ENCODE measurements at regions not wholly inside any gene's neighbourhood (a gene's known extent, or its start where the extent isn't known, plus 50 kb on each side); places are given as distances from the start of the nearest gene placed in this dataset.

- DNase-seq (ENCODE audit: extremely low read depth in 1 of 2, low read depth in 1 of 2), result no peak
These were observed 301.0 kb downstream of the DOCK8 start for GRCh38 chr9:515665-516064.

- DNase-seq (ENCODE audit: extremely low read depth in 1 of 2, low read depth in 1 of 2), result no peak
These were observed 303.3 kb downstream of the DOCK8 start for GRCh38 chr9:517993-518392.

GRCh38 chr9:518540-518939 is 303.9 kb downstream of the DOCK8 start:
- DNase-seq (ENCODE audit: extremely low read depth in 1 of 2, low read depth in 1 of 2), result no peak

GRCh38 chr9:519579-519978 is 304.9 kb downstream of the DOCK8 start:
- no peak for DNase-seq (ENCODE audit: extremely low read depth in 1 of 2, low read depth in 1 of 2)

GRCh38 chr9:520302-520701 is 305.6 kb downstream of the DOCK8 start:
- no peak for DNase-seq (ENCODE audit: extremely low read depth in 1 of 2, low read depth in 1 of 2)

GRCh38 chr9:522190-522589 is 307.5 kb downstream of the DOCK8 start:
- no peak for DNase-seq (ENCODE audit: extremely low read depth in 1 of 2, low read depth in 1 of 2)

- DNase-seq (ENCODE audit: extremely low read depth in 1 of 2, low read depth in 1 of 2), result no peak
These were observed 308.0 kb downstream of the DOCK8 start for GRCh38 chr9:522658-523057.

- DNase-seq (ENCODE audit: extremely low read depth in 1 of 2, low read depth in 1 of 2), result no peak
These were observed 308.8 kb downstream of the DOCK8 start for GRCh38 chr9:523444-523843.

GRCh38 chr9:524008-524407 is 309.3 kb downstream of the DOCK8 start:
- DNase-seq (ENCODE audit: extremely low read depth in 1 of 2, low read depth in 1 of 2), result no peak

GRCh38 chr9:526904-527591 is 312.4 kb downstream of the DOCK8 start:
- no peak for DNase-seq (ENCODE audit: extremely low read depth in 1 of 2, low read depth in 1 of 2)

- no peak for DNase-seq (ENCODE audit: extremely low read depth in 1 of 2, low read depth in 1 of 2)
These were observed 311.8 kb upstream of the DMRT1 start for GRCh38 chr9:529731-530130.

- DNase-seq (ENCODE audit: extremely low read depth in 1 of 2, low read depth in 1 of 2), result no peak
These were observed 310.8 kb upstream of the DMRT1 start for GRCh38 chr9:530681-531080.

GRCh38 chr9:532707-533106 is 308.8 kb upstream of the DMRT1 start:
- no peak for DNase-seq (ENCODE audit: extremely low read depth in 1 of 2, low read depth in 1 of 2)

- DNase-seq (ENCODE audit: extremely low read depth in 1 of 2, low read depth in 1 of 2), result no peak
These were observed 306.6 kb upstream of the DMRT1 start for GRCh38 chr9:534886-535285.

- DNase-seq (ENCODE audit: extremely low read depth in 1 of 2, low read depth in 1 of 2), result no peak
These were observed 306.1 kb upstream of the DMRT1 start for GRCh38 chr9:535356-535755.

- DNase-seq (ENCODE audit: extremely low read depth in 1 of 2, low read depth in 1 of 2), result no peak
These were observed 304.6 kb upstream of the DMRT1 start for GRCh38 chr9:536597-537511.

- no peak for DNase-seq (ENCODE audit: extremely low read depth in 1 of 2, low read depth in 1 of 2)
These were observed 298.0 kb upstream of the DMRT1 start for GRCh38 chr9:543478-543877.

GRCh38 chr9:545480-545879 is 296.0 kb upstream of the DMRT1 start:
- no peak for DNase-seq (ENCODE audit: extremely low read depth in 1 of 2, low read depth in 1 of 2)

GRCh38 chr9:546235-546634 is 295.3 kb upstream of the DMRT1 start:
- DNase-seq (ENCODE audit: extremely low read depth in 1 of 2, low read depth in 1 of 2), result no peak

GRCh38 chr9:546797-547223 is 294.7 kb upstream of the DMRT1 start:
- DNase-seq (ENCODE audit: extremely low read depth in 1 of 2, low read depth in 1 of 2), result no peak

GRCh38 chr9:547314-547713 is 294.2 kb upstream of the DMRT1 start:
- DNase-seq (ENCODE audit: extremely low read depth in 1 of 2, low read depth in 1 of 2), result no peak

GRCh38 chr9:549455-549997 is 292.0 kb upstream of the DMRT1 start:
- no peak for DNase-seq (ENCODE audit: extremely low read depth in 1 of 2, low read depth in 1 of 2)
